ENCODE measurements at regions not wholly inside any gene's neighbourhood (a gene's known extent, or its start where the extent isn't known, plus 50 kb on each side); places are given as distances from the start of the nearest gene placed in this dataset.
"Not testable (repeated sequence)": the region's sequence is repeated elsewhere in the genome, so short reads cannot be mapped to it uniquely, and the experiment has no call there.

- POLR2A ChIA-PET, result no interaction called here
- H3K27me3 ChIP-seq (ENCODE audit: control insufficient read depth, insufficient read depth, low read length), result no peaks in the 10 kb centered on the region
- H3K4me1 ChIP-seq (ENCODE audit: control insufficient read depth, insufficient read depth, low read length), result no peaks in the 10 kb centered on the region
- CTCF ChIA-PET, result no interaction called here
- H3K9me3 ChIP-seq (ENCODE audit: control insufficient read depth, insufficient read depth, low read depth, low read length), result no peaks in the 10 kb centered on the region
- no peak for TF ChIP-seq CTCF (IDR thresholded peaks at IDR 0.05)
- no peak for TF ChIP-seq POLR2AphosphoS5 (IDR thresholded peaks at IDR 0.05; ENCODE audit: low read depth, low read length)
- TF ChIP-seq SIN3A (IDR thresholded peaks at IDR 0.05; ENCODE audit: borderline replicate concordance, insufficient read depth, low read depth, low read length), result no peak
- no peak for TF ChIP-seq REST (IDR thresholded peaks at IDR 0.05; ENCODE audit: insufficient read depth in 1 of 2, low read depth in 2 of 2, low read length in 1 of 2)
- no peak for TF ChIP-seq TCF7L2 (IDR thresholded peaks at IDR 0.05; ENCODE audit: low read depth, low read length)
- in situ Hi-C loops (cut with HindIII; ENCODE audit: low pct_unique_long_range_greater_than_20kb, low sequenced_read_pairs), result no loop called here
- DNase-seq (ENCODE audit: low read depth, low spot score), result no peak
- BruUV-seq (replicated peaks), result no TSS peak
- no peaks in the 10 kb centered on the region for H3K36me3 ChIP-seq (ENCODE audit: control insufficient read depth, insufficient read depth, low read length)
- H3K4me3 ChIP-seq (ENCODE audit: low read depth in 2 of 2, low read length in 2 of 2), result peak overlapping the region; percentile 46 to 66
- no peak overlapping the region for H3K27ac ChIP-seq (ENCODE audit: low read length)
- peak; percentile 93 for ATAC-seq
- intact Hi-C loops (cut with micrococcal nuclease; ENCODE audit: unreplicated experiment), result loop anchor here (10.0 kb wide), 1 partner anchor 764 kb away; no protein-coding TSS in a partner anchor
Observed at GRCh38 chr20:29878281-29878741, 1379.2 kb upstream of the DEFB115 start.

GRCh38 chr20:29878777-29879442, 1378.6 kb upstream of the DEFB115 start:
- Histone ChIP-seq H3K9me3 (ENCODE audit: control insufficient read depth, insufficient read depth, low read depth, low read length) (no peaks in the 10 kb centered on the region), H3K27ac (ENCODE audit: low read length) (no peak overlapping the region), H3K36me3 (ENCODE audit: control insufficient read depth, insufficient read depth, low read length) (no peaks in the 10 kb centered on the region), H3K4me1 (ENCODE audit: control insufficient read depth, insufficient read depth, low read length) (no peaks in the 10 kb centered on the region), H3K4me3 (ENCODE audit: low read depth in 2 of 2, low read length in 2 of 2) (peak overlapping the region; percentile 46 to 66), H3K27me3 (ENCODE audit: control insufficient read depth, insufficient read depth, low read length) (no peaks in the 10 kb centered on the region)
- POLR2A ChIA-PET, result no interaction called here
- intact Hi-C loops (cut with micrococcal nuclease; ENCODE audit: unreplicated experiment) (loop anchor here (10.0 kb wide), 1 partner anchor 764 kb away; no protein-coding TSS in a partner anchor), in situ Hi-C loops (cut with HindIII; ENCODE audit: low pct_unique_long_range_greater_than_20kb, low sequenced_read_pairs) (no loop called here)
- no TSS peak for BruUV-seq (replicated peaks)
- ATAC-seq, result peak; percentile 71
- TF ChIP-seq CTCF (IDR thresholded peaks at IDR 0.05) (no peak), POLR2AphosphoS5 (IDR thresholded peaks at IDR 0.05; ENCODE audit: low read depth, low read length) (no peak), SIN3A (IDR thresholded peaks at IDR 0.05; ENCODE audit: borderline replicate concordance, insufficient read depth, low read depth, low read length) (no peak), REST (IDR thresholded peaks at IDR 0.05; ENCODE audit: insufficient read depth in 1 of 2, low read depth in 2 of 2, low read length in 1 of 2) (no peak)
- CTCF ChIA-PET, result no interaction called here
- DNase-seq (ENCODE audit: low read depth, low spot score), result no peak

- H3K27me3 ChIP-seq (ENCODE audit: control insufficient read depth, insufficient read depth, low read length); BruUV-seq (replicated peaks); POLR2A ChIA-PET; intact Hi-C loops (cut with micrococcal nuclease; ENCODE audit: unreplicated experiment); in situ Hi-C loops (cut with HindIII; ENCODE audit: low pct_unique_long_range_greater_than_20kb, low sequenced_read_pairs); DNase-seq (ENCODE audit: low read depth, low spot score); CTCF ChIA-PET; H3K4me1 ChIP-seq (ENCODE audit: control insufficient read depth, insufficient read depth, low read length); ATAC-seq; H3K9me3 ChIP-seq (ENCODE audit: control insufficient read depth, insufficient read depth, low read depth, low read length); H3K27ac ChIP-seq (ENCODE audit: low read length); H3K4me3 ChIP-seq (ENCODE audit: low read depth in 2 of 2, low read length in 2 of 2); H3K36me3 ChIP-seq (ENCODE audit: control insufficient read depth, insufficient read depth, low read length): not testable (repeated sequence)
Observed at GRCh38 chr20:29881107-29881506, 1376.4 kb upstream of the DEFB115 start.

Measured in Panc1 (cell line).